ENCODE measurements at regions not wholly inside any gene's neighbourhood (a gene's known extent, or its start where the extent isn't known, plus 50 kb on each side); places are given as distances from the start of the nearest gene placed in this dataset.
"Not testable (repeated sequence)": the region's sequence is repeated elsewhere in the genome, so short reads cannot be mapped to it uniquely, and the experiment has no call there.

GRCh38 chr14:101616202-101616601 lies 54.9 kb downstream of the DIO3 start:
- DNase-seq: no peak

DNA sequence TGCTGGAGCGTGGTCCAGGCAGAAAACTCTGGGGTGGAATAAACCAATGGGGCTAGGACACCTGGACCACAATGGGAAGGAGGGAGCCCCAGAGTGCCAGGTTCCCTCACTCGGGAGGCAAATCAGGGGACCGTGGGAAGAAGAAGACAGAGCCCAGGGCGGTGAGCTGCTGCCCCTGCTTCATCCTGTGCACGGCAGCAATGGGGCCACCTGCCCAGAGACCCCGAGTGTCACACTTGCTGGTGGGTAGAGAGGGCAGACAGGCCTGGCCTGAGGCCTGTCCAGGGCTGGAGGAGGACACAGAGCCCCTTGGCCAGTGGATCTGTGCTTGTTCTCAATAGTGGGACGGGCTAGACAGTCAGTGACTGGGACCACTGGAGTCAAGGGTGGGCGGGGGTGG lies 58.2 kb downstream of the DIO3 start:
- no peak for DNase-seq

DNA sequence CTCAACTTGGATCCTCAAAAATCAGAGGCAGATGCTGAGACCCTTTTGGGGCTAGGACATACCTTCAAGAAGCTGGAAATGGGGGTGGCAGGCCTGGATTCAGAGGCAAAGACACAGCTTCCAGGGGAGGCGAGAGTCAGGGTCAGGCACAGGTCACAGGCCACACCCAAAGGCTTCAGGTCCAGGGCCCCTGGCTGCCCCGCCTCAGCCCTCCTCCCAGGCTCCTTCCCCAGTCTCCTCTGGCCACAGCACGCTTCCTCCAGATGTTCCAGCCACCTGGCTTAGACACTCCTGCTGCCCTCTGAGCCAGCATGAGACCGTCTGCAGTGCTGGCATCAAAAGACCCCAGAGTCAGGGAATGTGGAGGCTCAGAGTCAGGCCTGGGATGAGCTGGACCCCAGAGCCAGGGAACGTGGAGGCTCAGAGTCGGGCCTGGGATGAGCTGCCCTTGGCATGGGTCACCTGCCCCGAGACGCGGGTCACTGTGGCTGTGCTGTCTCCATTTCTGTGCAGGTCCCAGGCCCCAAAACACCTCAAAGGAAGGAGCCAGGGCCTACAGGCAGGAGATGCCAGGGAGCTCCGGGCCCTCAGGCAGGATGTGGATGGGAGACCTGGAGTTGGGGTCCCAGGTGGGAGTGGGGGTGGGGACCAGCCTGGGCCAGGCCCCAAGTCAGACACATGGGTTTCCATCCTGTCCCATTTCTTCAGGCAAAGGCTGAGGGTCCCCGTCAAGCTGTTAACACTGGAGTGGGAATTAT lies 58.9 kb downstream of the DIO3 start:
- no peak for DNase-seq

- DNase-seq: no peak
Observed at GRCh38 chr14:101620821-101621785, 59.8 kb downstream of the DIO3 start.

- no peak for DNase-seq
Observed at GRCh38 chr14:101622251-101623076, 61.2 kb downstream of the DIO3 start.

DNA sequence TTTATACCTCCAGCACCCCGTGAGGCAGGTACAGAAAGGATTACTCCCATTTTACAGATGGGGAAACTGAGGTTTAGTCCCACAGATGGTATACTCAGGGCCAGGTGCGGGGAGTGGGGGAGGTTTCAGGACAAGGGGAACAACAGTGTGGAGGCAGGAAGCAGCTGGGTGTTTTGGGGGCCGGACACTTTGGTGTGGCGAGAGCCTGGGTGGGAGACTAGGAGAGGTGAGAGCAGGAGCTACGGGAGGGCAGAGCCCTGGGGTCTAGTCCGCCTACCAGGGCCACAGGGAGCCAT lies 61.7 kb downstream of the DIO3 start:
- no peak for DNase-seq

GRCh38 chr14:101623685-101624444 lies 62.6 kb downstream of the DIO3 start:
- DNase-seq: no peak

- no peak for DNase-seq
Observed at GRCh38 chr14:101624536-101624935, 63.2 kb downstream of the DIO3 start.

- no peak for DNase-seq
Observed at GRCh38 chr14:101625336-101626097, 64.2 kb downstream of the DIO3 start.

DNA sequence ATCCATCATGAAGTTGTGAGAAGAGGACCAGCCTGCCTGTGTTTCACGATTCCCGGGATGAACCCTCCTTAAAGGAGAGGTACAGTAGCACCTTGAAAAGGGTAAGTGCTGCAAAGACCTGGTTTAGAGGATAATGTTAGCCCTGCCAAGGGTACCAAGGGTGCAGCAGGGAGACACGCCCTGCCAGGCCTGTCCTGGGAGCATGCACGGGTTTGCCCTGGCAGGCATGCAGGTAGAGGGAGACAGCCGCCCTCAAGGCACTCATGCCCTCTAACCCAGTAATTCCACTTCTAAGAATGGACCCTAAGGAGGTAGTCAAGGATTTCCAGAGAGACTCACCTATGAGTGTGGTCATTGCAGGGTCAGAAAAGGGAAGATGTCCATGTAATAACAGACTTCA lies 65.0 kb downstream of the DIO3 start:
- no peak for DNase-seq

DNA sequence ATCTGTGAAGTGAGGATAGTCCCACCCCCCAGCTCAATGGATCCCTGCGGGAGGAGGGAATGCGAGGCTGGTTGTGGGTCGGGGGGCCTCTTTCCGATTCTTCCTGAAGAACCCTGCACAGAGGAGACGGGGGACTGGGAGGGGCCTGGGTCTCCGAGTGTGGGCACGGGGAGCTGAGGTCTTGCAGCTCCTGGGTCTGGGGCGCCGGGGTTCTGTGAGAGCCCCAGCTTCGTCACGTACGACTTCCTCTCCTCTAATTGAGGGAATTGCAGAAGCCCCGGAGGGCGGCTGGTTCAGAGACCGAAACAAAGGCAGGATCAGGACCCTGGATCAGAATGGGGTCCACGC lies 66.6 kb downstream of the DIO3 start:
- DNase-seq: no peak

DNA sequence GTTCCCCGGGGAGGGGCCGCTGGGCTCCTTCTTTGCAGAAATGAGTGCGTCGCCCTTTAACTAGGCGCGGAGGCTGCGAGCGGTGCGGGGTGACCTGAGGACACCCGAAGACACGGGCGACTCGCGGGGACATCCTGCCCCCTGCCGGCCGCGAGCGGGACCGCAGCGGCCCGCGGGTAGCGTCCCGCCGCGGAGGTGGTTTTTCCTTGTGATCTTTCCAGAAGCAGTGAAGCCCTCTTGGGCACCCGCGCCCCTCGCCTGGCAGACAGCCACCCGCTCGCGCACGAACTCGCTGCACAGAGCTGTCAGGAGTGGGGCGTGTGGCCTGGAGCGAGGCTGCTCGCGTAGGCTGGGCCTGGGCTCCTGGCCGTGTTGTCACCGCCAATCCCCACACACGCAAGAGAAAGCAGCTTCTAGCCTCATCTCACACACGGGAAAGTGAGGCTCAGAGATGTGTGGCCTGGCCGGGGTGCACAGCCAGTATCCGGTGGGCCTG lies 67.2 kb downstream of the DIO3 start:
- DNase-seq: no peak

GRCh38 chr14:101628975-101629374 lies 67.7 kb downstream of the DIO3 start:
- DNase-seq: no peak

- no peak for DNase-seq
Observed at GRCh38 chr14:101630056-101630965, 69.0 kb downstream of the DIO3 start.

- no peak for DNase-seq
Observed at GRCh38 chr14:101631199-101631598, 69.9 kb downstream of the DIO3 start.

GRCh38 chr14:101631970-101632369 lies 70.7 kb downstream of the DIO3 start:
- not testable (repeated sequence) for DNase-seq

- DNase-seq: no peak
Observed at GRCh38 chr14:101632520-101632919, 71.2 kb downstream of the DIO3 start.

DNA sequence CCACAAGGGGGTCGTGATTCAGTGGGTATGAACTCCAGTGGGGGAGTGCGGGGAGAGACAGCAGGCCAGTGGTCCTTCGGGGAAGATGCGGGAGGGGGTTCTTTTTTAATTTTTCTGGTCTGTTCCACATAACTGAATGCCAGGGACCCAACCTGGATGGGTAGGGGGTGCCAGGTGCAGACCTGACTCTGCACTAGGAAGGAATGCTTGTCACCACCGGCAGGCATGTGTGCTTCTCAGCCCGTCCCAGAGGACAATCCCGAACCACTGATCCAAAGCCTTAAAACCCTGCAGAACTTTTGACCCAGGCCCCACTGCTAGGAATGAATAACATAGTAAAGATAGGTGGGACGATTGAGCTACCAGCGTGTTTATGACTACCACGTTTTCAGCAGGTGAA lies 72.0 kb downstream of the DIO3 start:
- DNase-seq: no peak

DNA sequence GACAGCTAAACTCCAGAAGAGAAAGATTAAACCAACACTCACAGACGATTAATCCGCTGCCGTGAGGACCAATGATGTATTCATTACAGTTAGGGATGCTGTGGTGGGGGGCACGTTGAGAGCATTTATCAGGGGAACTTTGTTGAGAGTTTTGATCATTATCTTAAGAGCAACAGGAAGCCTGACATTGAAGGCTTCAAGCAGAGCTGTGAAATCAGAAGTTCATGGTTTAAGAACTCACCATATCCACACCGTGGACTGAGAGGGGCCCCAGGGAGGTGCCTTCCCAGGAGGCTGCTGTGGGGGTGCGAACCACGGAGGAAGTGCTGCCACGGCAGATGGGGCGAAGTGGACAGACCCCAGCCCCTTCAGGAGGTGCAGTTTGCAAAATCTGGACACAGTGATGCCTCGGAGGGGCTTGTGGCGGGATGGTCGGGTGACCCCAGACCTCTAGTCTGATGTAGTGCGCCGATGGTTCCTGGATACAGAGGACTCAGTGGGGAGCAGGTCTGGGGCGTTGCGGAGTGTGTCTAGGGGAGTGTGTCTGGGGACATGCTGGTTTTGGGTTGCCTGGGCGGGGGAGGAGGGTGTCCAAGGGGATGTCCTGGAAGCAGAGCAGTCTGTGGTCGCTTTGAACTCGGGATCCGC lies 73.0 kb downstream of the DIO3 start:
- no peak for DNase-seq

Measured in DMS79 (cell line).